ENCODE measurements at regions not wholly inside any gene's neighbourhood (a gene's known extent, or its start where the extent isn't known, plus 50 kb on each side); places are given as distances from the start of the nearest gene placed in this dataset.

- no peak for TF ChIP-seq POLR2A (IDR thresholded peaks at IDR 0.05)
- TF ChIP-seq CTCF (IDR thresholded peaks at IDR 0.05) = no peak
- intact Hi-C loops (cut with DNase I) = no loop called here
- DNase-seq = no peak
- peaks cover 0 to 3% (median 0%) of the 10 kb centered on the region in 3 donors for H3K4me1 ChIP-seq
- no peak overlapping the region for H3K4me3 ChIP-seq
- H3K27ac ChIP-seq = no peak overlapping the region
- no peaks in the 10 kb centered on the region for H3K9me3 ChIP-seq
- peaks cover 0 to 35% (median 0%) of the 10 kb centered on the region in 4 donors for H3K27me3 ChIP-seq
- 44 to 86% methylated on average over 2 to 3 of the region's 6 CpGs for WGBS, 2 donors
- no peaks in the 10 kb centered on the region for H3K36me3 ChIP-seq
Observed at GRCh38 chr11:71201936-71202597, 50.3 kb downstream of the SHANK2 start.

- Histone ChIP-seq H3K27ac (no peak overlapping the region), H3K9me3 (no peaks in the 10 kb centered on the region), H3K27me3 (peaks cover 0 to 35% (median 0%) of the 10 kb centered on the region in 4 donors), H3K4me3 (no peak overlapping the region), H3K36me3 (no peaks in the 10 kb centered on the region), H3K4me1 (peaks cover 0 to 3% (median 0%) of the 10 kb centered on the region in 3 donors)
- intact Hi-C loops (cut with DNase I) = no loop called here
- 78 to 93% methylated on average over 5 to 15 of the region's 20 CpGs for WGBS, 2 donors
- no peak for DNase-seq
- TF ChIP-seq POLR2A (IDR thresholded peaks at IDR 0.05) (no peak), CTCF (IDR thresholded peaks at IDR 0.05) (no peak)
Observed at GRCh38 chr11:71201231-71201630, 51.1 kb downstream of the SHANK2 start.

GRCh38 chr11:71200761-71201160 lies 51.6 kb downstream of the SHANK2 start:
- no peaks in the 10 kb centered on the region for H3K9me3 ChIP-seq
- 70 to 77% methylated on average over 5 of the region's 5 CpGs for WGBS, 2 donors
- H3K36me3 ChIP-seq = no peaks in the 10 kb centered on the region
- TF ChIP-seq CTCF (IDR thresholded peaks at IDR 0.05) = no peak
- no peak for TF ChIP-seq POLR2A (IDR thresholded peaks at IDR 0.05)
- peaks cover 0 to 32% (median 0%) of the 10 kb centered on the region in 4 donors for H3K27me3 ChIP-seq
- intact Hi-C loops (cut with DNase I) = no loop called here
- DNase-seq = no peak
- H3K4me1 ChIP-seq = peaks cover 0 to 3% (median 0%) of the 10 kb centered on the region in 3 donors
- no peak overlapping the region for H3K27ac ChIP-seq
- H3K4me3 ChIP-seq = no peak overlapping the region

DNA sequence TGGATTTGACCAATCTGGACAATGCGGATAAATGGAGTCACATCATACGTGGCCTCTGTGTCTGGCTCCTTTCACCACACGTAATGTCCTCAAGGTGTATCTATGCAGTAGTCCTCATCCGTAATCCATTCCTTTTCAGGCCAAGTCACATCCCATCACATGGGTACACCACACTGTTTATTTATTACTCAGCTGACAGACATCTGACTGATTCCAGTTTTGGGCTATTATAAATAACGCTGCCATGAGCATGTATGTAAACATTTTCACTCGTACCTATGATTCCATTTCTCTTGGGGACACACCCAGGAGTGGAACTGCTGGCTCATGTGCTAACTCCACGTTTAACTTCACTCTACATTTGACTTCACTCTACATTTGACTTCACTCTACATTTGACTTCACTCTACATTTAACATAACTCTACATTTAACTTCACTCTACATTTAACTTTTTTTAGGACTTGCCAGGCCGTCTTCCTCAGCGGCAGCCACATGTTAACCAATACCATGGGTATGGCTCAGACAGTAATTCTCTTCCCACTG lies 52.1 kb downstream of the SHANK2 start:
- no peak for DNase-seq
- Histone ChIP-seq H3K4me1 (peaks cover 0 to 3% (median 0%) of the 10 kb centered on the region in 3 donors), H3K36me3 (no peaks in the 10 kb centered on the region), H3K9me3 (no peaks in the 10 kb centered on the region), H3K4me3 (no peak overlapping the region), H3K27me3 (peaks cover 0 to 27% (median 0%) of the 10 kb centered on the region in 4 donors), H3K27ac (no peak overlapping the region)
- intact Hi-C loops (cut with DNase I) = no loop called here
- no peak for TF ChIP-seq POLR2A (IDR thresholded peaks at IDR 0.05)
- TF ChIP-seq CTCF (IDR thresholded peaks at IDR 0.05) = no peak
- WGBS, 2 donors = 71 to 81% methylated on average over 9 of the region's 9 CpGs

- 50 to 64% methylated on average over 10 to 11 of the region's 20 CpGs for WGBS, 2 donors
- Histone ChIP-seq H3K9me3 (no peaks in the 10 kb centered on the region), H3K4me1 (peaks cover 0 to 3% (median 0%) of the 10 kb centered on the region in 3 donors), H3K4me3 (no peak overlapping the region), H3K36me3 (no peaks in the 10 kb centered on the region), H3K27me3 (peaks cover 0 to 18% (median 0%) of the 10 kb centered on the region in 4 donors), H3K27ac (no peak overlapping the region)
- DNase-seq = no peak
- no peak for TF ChIP-seq CTCF (IDR thresholded peaks at IDR 0.05)
- no peak for TF ChIP-seq POLR2A (IDR thresholded peaks at IDR 0.05)
- intact Hi-C loops (cut with DNase I) = no loop called here
Observed at GRCh38 chr11:71199226-71199820, 53.1 kb downstream of the SHANK2 start.
